HEK293 (cell line): ENCODE measurements at regions not wholly inside any gene's neighbourhood (a gene's known extent, or its start where the extent isn't known, plus 50 kb on each side); places are given as distances from the start of the nearest gene placed in this dataset.
A peak's percentile ranks its signal among the peaks of the same experiment; 100 is the strongest.

Source experiments
- CTCF ChIA-PET: fragments of 350-600 bp; formaldehyde crosslinking; extraction: SDS; loops from one replicate; lab custom pipeline; 2021; ENCODE audit warnings: antibody characterized with exemption; lab: Yijun Ruan, JAX
- POLR2A ChIA-PET: fragments of 300-600 bp; formaldehyde crosslinking; extraction: SDS; loops from one replicate; lab custom pipeline; 2020; ENCODE audit warnings: antibody characterized with exemption, inconsistent platforms; lab: Yijun Ruan, JAX
- H3K27ac ChIP-seq: fragments of 200-500 bp; sonication (Bioruptor generic); 2 replicates; pipeline ENCODE4 v1.5.1; 2014; ENCODE audit warnings: low read depth, low read length, control low read depth, inconsistent platforms; ENCODE audit errors: extremely low read depth
- H3K36me3 ChIP-seq, 2 experiments: fragments of 200-500 bp in 1 of 2; sonication (Bioruptor generic) in 1 of 2; 1 replicate in 1 of 2; 2 replicates in 1 of 2; pipeline ENCODE4 v1.5.1; 2014 to 2017; ENCODE audit warnings: inconsistent platforms in 2 of 2, low read length in 2 of 2; ENCODE audit not compliant: control insufficient read depth in 2 of 2, insufficient read depth in 1 of 2
- H3K4me1 ChIP-seq: fragments of 200-500 bp; sonication (Bioruptor generic); 2 replicates; pipeline ENCODE4 v1.5.1; 2014; ENCODE audit warnings: mild to moderate bottlenecking, low read length, inconsistent platforms; ENCODE audit not compliant: control insufficient read depth, insufficient read depth
- H3K4me3 ChIP-seq: 2 replicates; pipeline ENCODE4 v1.5.1; 2011; ENCODE audit warnings: low read depth, mild to moderate bottlenecking, control low read depth, low read length, moderate library complexity
- H3K9me3 ChIP-seq: fragments of 200-500 bp; sonication (Bioruptor generic); 2 replicates; pipeline ENCODE4 v1.5.1; 2014; ENCODE audit warnings: low read depth, low read length, inconsistent platforms; ENCODE audit not compliant: control insufficient read depth, insufficient read depth
- GLI2 ChIP-seq: fragments of 450-650 bp; formaldehyde crosslinking; IDR thresholded peaks from 2 replicates; pipeline ENCODE4; 2017; ENCODE audit warnings: missing biosample characterization, missing genetic modification characterization, low read depth, borderline replicate concordance
- IKZF3 ChIP-seq: fragments of 450-650 bp; IDR thresholded peaks from 2 replicates; pipeline ENCODE4 v1.5.0; 2018; ENCODE audit warnings: missing biosample characterization, mild to moderate bottlenecking, missing genetic modification characterization, moderate library complexity
- KLF10 ChIP-seq: fragments of 450-650 bp; IDR thresholded peaks from 2 replicates; pipeline ENCODE4 v1.5.1; 2018; ENCODE audit warnings: missing biosample characterization, mild to moderate bottlenecking, missing genetic modification characterization
- ZBTB17 ChIP-seq: fragments of 450-650 bp; formaldehyde crosslinking; IDR thresholded peaks from 2 replicates; pipeline ENCODE4 v1.5.1; 2016; ENCODE audit warnings: missing biosample characterization, missing genetic modification characterization
- ZBTB20 ChIP-seq: fragments of 450-650 bp; formaldehyde crosslinking; IDR thresholded peaks from 2 replicates; pipeline ENCODE4 v1.5.1; 2016; ENCODE audit warnings: missing biosample characterization, missing genetic modification characterization
- ZFP3 ChIP-seq: fragments of 450-650 bp; formaldehyde crosslinking; IDR thresholded peaks from 2 replicates; pipeline ENCODE4 v1.5.1; 2016; ENCODE audit warnings: low read depth, missing biosample characterization, missing genetic modification characterization
- ZNF146 ChIP-seq: fragments of 450-650 bp; formaldehyde crosslinking; IDR thresholded peaks from 2 replicates; pipeline ENCODE4 v1.5.1; 2016; ENCODE audit warnings: missing biosample characterization, missing genetic modification characterization
- ZNF501 ChIP-seq: fragments of 450-650 bp; formaldehyde crosslinking; IDR thresholded peaks from 2 replicates; pipeline ENCODE4 v1.5.1; 2016; ENCODE audit warnings: missing biosample characterization, missing genetic modification characterization
- ZNF624 ChIP-seq: fragments of 450-650 bp; formaldehyde crosslinking; IDR thresholded peaks from 2 replicates; pipeline ENCODE4 v1.5.1; 2017; ENCODE audit warnings: missing biosample characterization, missing genetic modification characterization
- ZNF654 ChIP-seq: fragments of 450-650 bp; formaldehyde crosslinking; IDR thresholded peaks from 2 replicates; pipeline ENCODE4 v1.5.1; 2016; ENCODE audit warnings: low read depth, missing biosample characterization, missing genetic modification characterization
- TF ChIP-seq, protein P1 (sequence below): fragments of 450-650 bp; formaldehyde crosslinking; IDR thresholded peaks from 2 replicates; pipeline ENCODE4 v1.5.1; 2016; ENCODE audit warnings: missing biosample characterization, missing genetic modification characterization
- TF ChIP-seq, protein P2 (sequence below): fragments of 450-650 bp; formaldehyde crosslinking; IDR thresholded peaks from 2 replicates; pipeline ENCODE4 v1.5.1; 2016; ENCODE audit warnings: missing biosample characterization, missing genetic modification characterization
- TF ChIP-seq, protein P3 (sequence below): fragments of 450-650 bp; formaldehyde crosslinking; IDR thresholded peaks from 2 replicates; pipeline ENCODE4 v1.5.1; 2017; ENCODE audit warnings: missing biosample characterization, missing genetic modification characterization
- TF ChIP-seq, protein P4 (sequence below): sonication (generic); formaldehyde crosslinking; IDR thresholded peaks from 2 replicates; pipeline ENCODE4 v1.8.1; 2022; ENCODE audit warnings: mild to moderate bottlenecking, moderate library complexity, missing genetic modification reagents
- TF ChIP-seq, protein P5 (sequence below): fragments of 450-650 bp; formaldehyde crosslinking; IDR thresholded peaks from 2 replicates; pipeline ENCODE4 v1.5.1; 2016; ENCODE audit warnings: missing biosample characterization, missing genetic modification characterization, low read depth
- TF ChIP-seq, protein P6 (sequence below): fragments of 450-650 bp; formaldehyde crosslinking; IDR thresholded peaks from 2 replicates; pipeline ENCODE4 v1.5.1; 2016; ENCODE audit warnings: missing biosample characterization, missing genetic modification characterization, borderline replicate concordance
- TF ChIP-seq, protein P7 (sequence below): fragments of 450-650 bp; formaldehyde crosslinking; IDR thresholded peaks from 2 replicates; pipeline ENCODE4 v1.5.1; 2016; ENCODE audit warnings: missing biosample characterization, missing genetic modification characterization
- TF ChIP-seq, protein P8 (sequence below): fragments of 450-650 bp; formaldehyde crosslinking; IDR thresholded peaks from 2 replicates; pipeline ENCODE4 v1.5.1; 2016; ENCODE audit warnings: missing biosample characterization, missing genetic modification characterization, borderline replicate concordance

DNA sequence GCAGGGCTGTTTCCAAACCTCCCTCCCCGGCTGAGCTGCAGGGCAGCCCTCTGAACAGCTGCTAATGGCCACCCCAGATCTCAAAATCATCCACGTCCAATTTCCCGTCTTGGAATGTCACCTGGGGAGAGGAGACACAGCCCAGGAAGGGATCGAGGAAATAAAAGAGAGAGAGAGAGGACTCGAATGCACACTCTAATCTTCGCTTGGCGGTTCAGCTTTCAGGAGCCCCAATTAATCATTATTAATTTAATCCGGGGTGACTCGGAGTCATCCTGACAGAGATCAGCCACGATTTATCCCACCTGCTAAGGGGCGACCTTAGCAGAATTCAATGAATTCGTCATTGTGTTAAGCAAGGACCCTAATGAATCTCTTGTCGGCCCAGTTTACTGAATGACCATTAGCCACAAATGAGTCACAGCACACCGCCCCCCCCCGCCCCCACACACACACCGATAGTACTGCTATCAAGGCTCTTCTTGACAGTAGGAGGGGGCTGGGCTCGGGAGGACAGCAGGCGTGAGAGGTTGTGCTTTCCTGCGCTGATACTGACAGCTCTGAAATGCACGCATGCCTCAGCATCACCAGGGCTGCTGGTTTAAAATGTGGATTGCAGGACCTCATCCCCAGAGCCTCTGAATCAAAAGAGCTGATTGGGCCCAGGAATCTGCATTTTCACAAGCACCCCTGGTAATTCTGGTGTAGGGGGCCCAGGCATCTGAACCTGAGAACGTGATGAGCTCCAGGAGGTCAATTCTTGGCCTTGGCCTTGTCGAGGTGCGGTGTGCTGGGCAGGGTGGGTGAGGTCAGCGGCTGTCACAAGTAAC is 190.0 kb upstream of the CIBAR2 start (continued):
- TF ChIP-seq KLF10 (tag by site-specific recombination) (no peak), ZFP3 (tag by site-specific recombination) (no peak), ZNF146 (no peak), GLI2 (tag by site-specific recombination) (no peak), ZNF654 (tag by site-specific recombination) (no peak), IKZF3 (tag by site-specific recombination) (0 out of 2 replicates have a peak, but pooled peaks have one; percentile 14), ZNF501 (no peak), ZNF624 (tag by site-specific recombination) (no peak)
- TF ChIP-seq, protein P1, sequence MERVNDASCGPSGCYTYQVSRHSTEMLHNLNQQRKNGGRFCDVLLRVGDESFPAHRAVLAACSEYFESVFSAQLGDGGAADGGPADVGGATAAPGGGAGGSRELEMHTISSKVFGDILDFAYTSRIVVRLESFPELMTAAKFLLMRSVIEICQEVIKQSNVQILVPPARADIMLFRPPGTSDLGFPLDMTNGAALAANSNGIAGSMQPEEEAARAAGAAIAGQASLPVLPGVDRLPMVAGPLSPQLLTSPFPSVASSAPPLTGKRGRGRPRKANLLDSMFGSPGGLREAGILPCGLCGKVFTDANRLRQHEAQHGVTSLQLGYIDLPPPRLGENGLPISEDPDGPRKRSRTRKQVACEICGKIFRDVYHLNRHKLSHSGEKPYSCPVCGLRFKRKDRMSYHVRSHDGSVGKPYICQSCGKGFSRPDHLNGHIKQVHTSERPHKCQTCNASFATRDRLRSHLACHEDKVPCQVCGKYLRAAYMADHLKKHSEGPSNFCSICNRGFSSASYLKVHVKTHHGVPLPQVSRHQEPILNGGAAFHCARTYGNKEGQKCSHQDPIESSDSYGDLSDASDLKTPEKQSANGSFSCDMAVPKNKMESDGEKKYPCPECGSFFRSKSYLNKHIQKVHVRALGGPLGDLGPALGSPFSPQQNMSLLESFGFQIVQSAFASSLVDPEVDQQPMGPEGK (tag by site-specific recombination), result peak; percentile 38; the same call in 1 of the 2 replicates
- TF ChIP-seq, protein P2, sequence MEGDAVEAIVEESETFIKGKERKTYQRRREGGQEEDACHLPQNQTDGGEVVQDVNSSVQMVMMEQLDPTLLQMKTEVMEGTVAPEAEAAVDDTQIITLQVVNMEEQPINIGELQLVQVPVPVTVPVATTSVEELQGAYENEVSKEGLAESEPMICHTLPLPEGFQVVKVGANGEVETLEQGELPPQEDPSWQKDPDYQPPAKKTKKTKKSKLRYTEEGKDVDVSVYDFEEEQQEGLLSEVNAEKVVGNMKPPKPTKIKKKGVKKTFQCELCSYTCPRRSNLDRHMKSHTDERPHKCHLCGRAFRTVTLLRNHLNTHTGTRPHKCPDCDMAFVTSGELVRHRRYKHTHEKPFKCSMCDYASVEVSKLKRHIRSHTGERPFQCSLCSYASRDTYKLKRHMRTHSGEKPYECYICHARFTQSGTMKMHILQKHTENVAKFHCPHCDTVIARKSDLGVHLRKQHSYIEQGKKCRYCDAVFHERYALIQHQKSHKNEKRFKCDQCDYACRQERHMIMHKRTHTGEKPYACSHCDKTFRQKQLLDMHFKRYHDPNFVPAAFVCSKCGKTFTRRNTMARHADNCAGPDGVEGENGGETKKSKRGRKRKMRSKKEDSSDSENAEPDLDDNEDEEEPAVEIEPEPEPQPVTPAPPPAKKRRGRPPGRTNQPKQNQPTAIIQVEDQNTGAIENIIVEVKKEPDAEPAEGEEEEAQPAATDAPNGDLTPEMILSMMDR (tag by site-specific recombination), result no peak
- TF ChIP-seq, protein P3, sequence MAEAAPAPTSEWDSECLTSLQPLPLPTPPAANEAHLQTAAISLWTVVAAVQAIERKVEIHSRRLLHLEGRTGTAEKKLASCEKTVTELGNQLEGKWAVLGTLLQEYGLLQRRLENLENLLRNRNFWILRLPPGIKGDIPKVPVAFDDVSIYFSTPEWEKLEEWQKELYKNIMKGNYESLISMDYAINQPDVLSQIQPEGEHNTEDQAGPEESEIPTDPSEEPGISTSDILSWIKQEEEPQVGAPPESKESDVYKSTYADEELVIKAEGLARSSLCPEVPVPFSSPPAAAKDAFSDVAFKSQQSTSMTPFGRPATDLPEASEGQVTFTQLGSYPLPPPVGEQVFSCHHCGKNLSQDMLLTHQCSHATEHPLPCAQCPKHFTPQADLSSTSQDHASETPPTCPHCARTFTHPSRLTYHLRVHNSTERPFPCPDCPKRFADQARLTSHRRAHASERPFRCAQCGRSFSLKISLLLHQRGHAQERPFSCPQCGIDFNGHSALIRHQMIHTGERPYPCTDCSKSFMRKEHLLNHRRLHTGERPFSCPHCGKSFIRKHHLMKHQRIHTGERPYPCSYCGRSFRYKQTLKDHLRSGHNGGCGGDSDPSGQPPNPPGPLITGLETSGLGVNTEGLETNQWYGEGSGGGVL (tag by site-specific recombination), result 0 out of 2 replicates have a peak, but pooled peaks have one; percentile 23
- TF ChIP-seq, protein P4, sequence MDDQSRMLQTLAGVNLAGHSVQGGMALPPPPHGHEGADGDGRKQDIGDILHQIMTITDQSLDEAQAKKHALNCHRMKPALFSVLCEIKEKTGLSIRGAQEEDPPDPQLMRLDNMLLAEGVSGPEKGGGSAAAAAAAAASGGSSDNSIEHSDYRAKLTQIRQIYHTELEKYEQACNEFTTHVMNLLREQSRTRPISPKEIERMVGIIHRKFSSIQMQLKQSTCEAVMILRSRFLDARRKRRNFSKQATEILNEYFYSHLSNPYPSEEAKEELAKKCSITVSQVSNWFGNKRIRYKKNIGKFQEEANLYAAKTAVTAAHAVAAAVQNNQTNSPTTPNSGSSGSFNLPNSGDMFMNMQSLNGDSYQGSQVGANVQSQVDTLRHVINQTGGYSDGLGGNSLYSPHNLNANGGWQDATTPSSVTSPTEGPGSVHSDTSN, result no peak
- TF ChIP-seq, protein P5, sequence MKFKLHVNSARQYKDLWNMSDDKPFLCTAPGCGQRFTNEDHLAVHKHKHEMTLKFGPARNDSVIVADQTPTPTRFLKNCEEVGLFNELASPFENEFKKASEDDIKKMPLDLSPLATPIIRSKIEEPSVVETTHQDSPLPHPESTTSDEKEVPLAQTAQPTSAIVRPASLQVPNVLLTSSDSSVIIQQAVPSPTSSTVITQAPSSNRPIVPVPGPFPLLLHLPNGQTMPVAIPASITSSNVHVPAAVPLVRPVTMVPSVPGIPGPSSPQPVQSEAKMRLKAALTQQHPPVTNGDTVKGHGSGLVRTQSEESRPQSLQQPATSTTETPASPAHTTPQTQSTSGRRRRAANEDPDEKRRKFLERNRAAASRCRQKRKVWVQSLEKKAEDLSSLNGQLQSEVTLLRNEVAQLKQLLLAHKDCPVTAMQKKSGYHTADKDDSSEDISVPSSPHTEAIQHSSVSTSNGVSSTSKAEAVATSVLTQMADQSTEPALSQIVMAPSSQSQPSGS (tag by site-specific recombination), result no peak
- TF ChIP-seq, all 188 proteins: peak for 8

DNA sequence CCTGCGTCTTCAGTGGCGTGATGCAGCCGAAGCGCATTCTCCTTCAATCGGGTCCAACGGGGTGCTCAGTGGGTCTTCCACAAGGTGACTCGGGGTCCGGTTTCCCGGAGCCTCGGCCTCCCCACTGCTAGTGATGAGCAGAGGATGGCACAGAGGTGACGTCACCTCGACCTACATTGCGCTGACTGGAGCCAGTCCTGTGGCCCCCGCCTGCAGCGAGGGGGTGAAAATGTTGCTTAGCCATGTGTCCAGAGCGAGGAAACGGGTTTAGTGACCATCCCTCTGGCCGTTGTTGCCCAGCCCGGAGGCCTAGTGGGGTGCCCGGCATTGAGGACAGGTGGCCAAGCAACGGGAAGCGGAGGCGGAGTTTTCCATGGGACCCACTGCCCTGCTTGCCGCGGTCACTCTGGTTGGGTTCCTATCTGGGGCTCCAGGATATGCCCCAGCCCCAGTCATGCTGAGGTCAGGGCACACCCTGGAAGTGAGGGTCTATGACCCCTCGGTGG is 190.6 kb upstream of the CIBAR2 start:
- Histone ChIP-seq H3K36me3 (no peaks in the 10 kb centered on the region), H3K27ac (no peak overlapping the region), H3K4me1 (no peaks in the 10 kb centered on the region), H3K4me3 (peak overlapping the region; percentile 38), H3K9me3 (no peaks in the 10 kb centered on the region)
- POLR2A ChIA-PET, result no interaction called here
- CTCF ChIA-PET, result interaction anchor here (0.8 to 1.8 kb wide), 7 partner anchors 11 to 313 kb away, joined by 3 to 6 read pairs (median 5); no protein-coding TSS in a partner anchor
- TF ChIP-seq, protein P6, sequence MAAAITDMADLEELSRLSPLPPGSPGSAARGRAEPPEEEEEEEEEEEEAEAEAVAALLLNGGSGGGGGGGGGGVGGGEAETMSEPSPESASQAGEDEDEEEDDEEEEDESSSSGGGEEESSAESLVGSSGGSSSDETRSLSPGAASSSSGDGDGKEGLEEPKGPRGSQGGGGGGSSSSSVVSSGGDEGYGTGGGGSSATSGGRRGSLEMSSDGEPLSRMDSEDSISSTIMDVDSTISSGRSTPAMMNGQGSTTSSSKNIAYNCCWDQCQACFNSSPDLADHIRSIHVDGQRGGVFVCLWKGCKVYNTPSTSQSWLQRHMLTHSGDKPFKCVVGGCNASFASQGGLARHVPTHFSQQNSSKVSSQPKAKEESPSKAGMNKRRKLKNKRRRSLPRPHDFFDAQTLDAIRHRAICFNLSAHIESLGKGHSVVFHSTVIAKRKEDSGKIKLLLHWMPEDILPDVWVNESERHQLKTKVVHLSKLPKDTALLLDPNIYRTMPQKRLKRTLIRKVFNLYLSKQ, result no peak
- TF ChIP-seq, protein P7, sequence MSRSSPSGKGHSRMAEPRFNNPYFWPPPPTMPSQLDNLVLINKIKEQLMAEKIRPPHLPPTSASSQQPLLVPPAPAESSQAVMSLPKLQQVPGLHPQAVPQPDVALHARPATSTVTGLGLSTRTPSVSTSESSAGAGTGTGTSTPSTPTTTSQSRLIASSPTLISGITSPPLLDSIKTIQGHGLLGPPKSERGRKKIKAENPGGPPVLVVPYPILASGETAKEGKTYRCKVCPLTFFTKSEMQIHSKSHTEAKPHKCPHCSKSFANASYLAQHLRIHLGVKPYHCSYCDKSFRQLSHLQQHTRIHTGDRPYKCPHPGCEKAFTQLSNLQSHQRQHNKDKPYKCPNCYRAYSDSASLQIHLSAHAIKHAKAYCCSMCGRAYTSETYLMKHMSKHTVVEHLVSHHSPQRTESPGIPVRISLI (tag by site-specific recombination), result no peak
- TF ChIP-seq ZBTB17 (tag by site-specific recombination), result no peak
- TF ChIP-seq ZBTB20 (tag by site-specific recombination), result 0 out of 2 replicates have a peak, but pooled peaks have one; percentile 4
- TF ChIP-seq, protein P8, sequence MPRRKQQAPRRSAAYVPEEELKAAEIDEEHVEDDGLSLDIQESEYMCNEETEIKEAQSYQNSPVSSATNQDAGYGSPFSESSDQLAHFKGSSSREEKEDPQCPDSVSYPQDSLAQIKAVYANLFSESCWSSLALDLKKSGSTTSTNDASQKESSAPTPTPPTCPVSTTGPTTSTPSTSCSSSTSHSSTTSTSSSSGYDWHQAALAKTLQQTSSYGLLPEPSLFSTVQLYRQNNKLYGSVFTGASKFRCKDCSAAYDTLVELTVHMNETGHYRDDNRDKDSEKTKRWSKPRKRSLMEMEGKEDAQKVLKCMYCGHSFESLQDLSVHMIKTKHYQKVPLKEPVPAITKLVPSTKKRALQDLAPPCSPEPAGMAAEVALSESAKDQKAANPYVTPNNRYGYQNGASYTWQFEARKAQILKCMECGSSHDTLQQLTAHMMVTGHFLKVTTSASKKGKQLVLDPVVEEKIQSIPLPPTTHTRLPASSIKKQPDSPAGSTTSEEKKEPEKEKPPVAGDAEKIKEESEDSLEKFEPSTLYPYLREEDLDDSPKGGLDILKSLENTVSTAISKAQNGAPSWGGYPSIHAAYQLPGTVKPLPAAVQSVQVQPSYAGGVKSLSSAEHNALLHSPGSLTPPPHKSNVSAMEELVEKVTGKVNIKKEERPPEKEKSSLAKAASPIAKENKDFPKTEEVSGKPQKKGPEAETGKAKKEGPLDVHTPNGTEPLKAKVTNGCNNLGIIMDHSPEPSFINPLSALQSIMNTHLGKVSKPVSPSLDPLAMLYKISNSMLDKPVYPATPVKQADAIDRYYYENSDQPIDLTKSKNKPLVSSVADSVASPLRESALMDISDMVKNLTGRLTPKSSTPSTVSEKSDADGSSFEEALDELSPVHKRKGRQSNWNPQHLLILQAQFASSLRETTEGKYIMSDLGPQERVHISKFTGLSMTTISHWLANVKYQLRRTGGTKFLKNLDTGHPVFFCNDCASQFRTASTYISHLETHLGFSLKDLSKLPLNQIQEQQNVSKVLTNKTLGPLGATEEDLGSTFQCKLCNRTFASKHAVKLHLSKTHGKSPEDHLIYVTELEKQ (tag by site-specific recombination), result no peak
